WTC11 (cell line): ENCODE measurements at regions not wholly inside any gene's neighbourhood (a gene's known extent, or its start where the extent isn't known, plus 50 kb on each side); places are given as distances from the start of the nearest gene placed in this dataset.

Experiments
- ATAC-seq: fragments of 200-7000 bp; cut with Tn5 transposase; 2 replicates; pipeline ENCODE4 v1.10.0; 2021; ENCODE audit warnings: mild to moderate bottlenecking, moderate library complexity
- CTCF ChIA-PET: fragments of 300-600 bp; sonication (Branson Sonifier 250); formaldehyde crosslinking; loops from one replicate; lab custom pipeline; 2021; ENCODE audit warnings: antibody characterized with exemption; lab: Charles Lee
- POLR2A ChIA-PET: fragments of 350-600 bp; sonication (Branson Sonifier 250); formaldehyde crosslinking; loops from one replicate; lab custom pipeline; 2021; ENCODE audit warnings: antibody characterized with exemption; lab: Charles Lee
- DNase-seq: peaks from one replicate; pipeline ENCODE4 v3.0.0; 2021; ENCODE audit warnings: low spot score
- H3K27ac Mint-ChIP-seq: 2 replicates; pipeline ENCODE4 v1.8.0; 2021; ENCODE audit warnings: mixed read lengths
- H3K27me3 Mint-ChIP-seq: 2 replicates; pipeline ENCODE4 v1.8.0; 2021; ENCODE audit warnings: low read depth, mild to moderate bottlenecking, moderate library complexity, mixed read lengths
- H3K36me3 Mint-ChIP-seq: 2 replicates; pipeline ENCODE4 v1.8.0; 2021; ENCODE audit warnings: mixed read lengths
- H3K4me1 Mint-ChIP-seq: 2 replicates; pipeline ENCODE4 v1.8.0; 2022; ENCODE audit warnings: mixed read lengths
- H3K4me3 Mint-ChIP-seq: 2 replicates; pipeline ENCODE4 v1.8.0; 2021; ENCODE audit warnings: mild to moderate bottlenecking, moderate library complexity, mixed read lengths
- H3K9me3 Mint-ChIP-seq: 2 replicates; pipeline ENCODE4 v1.8.0; 2021; ENCODE audit warnings: mixed read lengths
- CREM ChIP-seq: sonication (generic); formaldehyde crosslinking; IDR thresholded peaks from 2 replicates; pipeline ENCODE4 v1.8.1; 2022; ENCODE audit warnings: mild to moderate bottlenecking, missing genetic modification reagents, moderate library complexity
- EMX1 ChIP-seq: fragments of 250-450 bp; sonication (Bioruptor Pico); IDR thresholded peaks from 2 replicates; pipeline ENCODE4 v1.8.0; 2021; ENCODE audit warnings: mild to moderate bottlenecking
- FOXJ3 ChIP-seq: sonication (generic); formaldehyde crosslinking; IDR thresholded peaks from 2 replicates; pipeline ENCODE4 v1.9.0; 2021; ENCODE audit warnings: missing genetic modification reagents, mild to moderate bottlenecking, borderline replicate concordance
- HMGA2 ChIP-seq: fragments of 250-450 bp; sonication (Bioruptor Pico); IDR thresholded peaks from 2 replicates; pipeline ENCODE4 v1.4.0; 2021; ENCODE audit warnings: mild to moderate bottlenecking, moderate library complexity
- IRF2 ChIP-seq: sonication (generic); formaldehyde crosslinking; IDR thresholded peaks from 2 replicates; pipeline ENCODE4 v1.8.0; 2022; ENCODE audit warnings: low read depth, missing genetic modification reagents, borderline replicate concordance
- JAZF1 ChIP-seq: fragments of 250-450 bp; sonication (Bioruptor Pico); IDR thresholded peaks from 2 replicates; pipeline ENCODE4 v1.9.0; 2021; ENCODE audit warnings: moderate library complexity, mild to moderate bottlenecking, inconsistent platforms
- MLX ChIP-seq: sonication (generic); formaldehyde crosslinking; IDR thresholded peaks from 2 replicates; pipeline ENCODE4 v1.8.1; 2023; ENCODE audit warnings: mild to moderate bottlenecking, missing genetic modification reagents, moderate library complexity
- NR1H2 ChIP-seq: sonication (generic); formaldehyde crosslinking; IDR thresholded peaks from 2 replicates; pipeline ENCODE4 v1.9.0; 2021; ENCODE audit warnings: mild to moderate bottlenecking, moderate library complexity, missing genetic modification reagents
- PRRX2 ChIP-seq: fragments of 250-450 bp; sonication (Bioruptor Pico); IDR thresholded peaks from 2 replicates; pipeline ENCODE4 v1.8.0; 2021; ENCODE audit warnings: mild to moderate bottlenecking
- RELA ChIP-seq: sonication (generic); formaldehyde crosslinking; IDR thresholded peaks from 2 replicates; pipeline ENCODE4 v1.8.1; 2022; ENCODE audit warnings: missing genetic modification reagents, mild to moderate bottlenecking, borderline replicate concordance
- SMAD3 ChIP-seq: sonication (generic); formaldehyde crosslinking; IDR thresholded peaks from 2 replicates; pipeline ENCODE4 v1.8.0; 2022; ENCODE audit warnings: missing genetic modification reagents, mild to moderate bottlenecking, borderline replicate concordance
- SOX15 ChIP-seq: fragments of 250-450 bp; sonication (Bioruptor Pico); IDR thresholded peaks from 2 replicates; pipeline ENCODE4 v1.9.0; 2021; ENCODE audit warnings: mild to moderate bottlenecking
- STAT6 ChIP-seq: sonication (generic); formaldehyde crosslinking; conservative IDR thresholded peaks from 2 replicates; pipeline ENCODE4 v1.8.1; 2023; ENCODE audit warnings: mild to moderate bottlenecking, low read depth, missing genetic modification reagents, moderate library complexity
- ZMAT4 ChIP-seq: fragments of 250-450 bp; sonication (Bioruptor Pico); IDR thresholded peaks from 2 replicates; pipeline ENCODE4 v1.9.0; 2021; ENCODE audit warnings: mild to moderate bottlenecking
- ZNF219 ChIP-seq: sonication (generic); formaldehyde crosslinking; IDR thresholded peaks from 2 replicates; pipeline ENCODE4 v1.8.0; 2023; ENCODE audit warnings: missing genetic modification reagents, mild to moderate bottlenecking, borderline replicate concordance
- ZNF263 ChIP-seq: sonication (generic); formaldehyde crosslinking; IDR thresholded peaks from 2 replicates; pipeline ENCODE4 v1.8.1; 2022; ENCODE audit warnings: low read depth, mild to moderate bottlenecking, moderate library complexity, missing genetic modification reagents
- ZNF281 ChIP-seq: sonication (generic); formaldehyde crosslinking; IDR thresholded peaks from 2 replicates; pipeline ENCODE4 v1.8.0; 2023; ENCODE audit warnings: mild to moderate bottlenecking, missing genetic modification reagents
- ZNF416 ChIP-seq: fragments of 250-450 bp; sonication (Bioruptor Pico); IDR thresholded peaks from 2 replicates; pipeline ENCODE4 v1.9.0; 2021; ENCODE audit warnings: mild to moderate bottlenecking, inconsistent platforms
- ZNF671 ChIP-seq: fragments of 250-450 bp; sonication (Bioruptor Pico); IDR thresholded peaks from 2 replicates; pipeline ENCODE4 v1.8.0; 2021; ENCODE audit warnings: mild to moderate bottlenecking

GRCh38 chr5:102014371-102014770 is 281.7 kb downstream of the SLCO4C1 start (continued):
- no peak for TF ChIP-seq STAT6 (CRISPR knock-in tag)

- Mint-ChIP-seq H3K36me3 (no peaks in the 10 kb centered on the region), H3K4me3 (no peak overlapping the region), H3K27ac (no peak overlapping the region), H3K27me3 (no peaks in the 10 kb centered on the region), H3K4me1 (no peaks in the 10 kb centered on the region), H3K9me3 (no peaks in the 10 kb centered on the region)
- TF ChIP-seq HMGA2 = no peak
- no peak for TF ChIP-seq FOXJ3 (CRISPR knock-in tag)
- TF ChIP-seq ZNF219 (CRISPR knock-in tag) = no peak
- DNase-seq = no peak
- ChIA-PET CTCF (no interaction called here), POLR2A (no interaction called here)
- ATAC-seq = no peak
These were observed 285.4 kb downstream of the SLCO4C1 start for GRCh38 chr5:102010644-102011043.

GRCh38 chr5:101997235-101997634 is 298.8 kb downstream of the SLCO4C1 start:
- H3K9me3 Mint-ChIP-seq = peaks cover 3% of the 10 kb centered on the region; the same call in 1 of the 2 replicates
- TF ChIP-seq RELA (CRISPR knock-in tag) (no peak), CREM (CRISPR knock-in tag) (no peak), EMX1 (CRISPR knock-in tag) (no peak), MLX (CRISPR knock-in tag) (no peak), ZMAT4 (CRISPR knock-in tag) (no peak), ZNF263 (CRISPR knock-in tag) (no peak), SMAD3 (CRISPR knock-in tag) (no peak), ZNF416 (CRISPR knock-in tag) (no peak), ZNF281 (CRISPR knock-in tag) (no peak), SOX15 (CRISPR knock-in tag) (no peak), IRF2 (CRISPR knock-in tag) (no peak), JAZF1 (CRISPR knock-in tag) (no peak), ZNF671 (CRISPR knock-in tag) (no peak), PRRX2 (no peak), ZNF219 (CRISPR knock-in tag) (no peak), NR1H2 (CRISPR knock-in tag) (no peak)
- no peaks in the 10 kb centered on the region for H3K36me3 Mint-ChIP-seq
- no peak for ATAC-seq
- DNase-seq = no peak
- ChIA-PET CTCF (no interaction called here), POLR2A (no interaction called here)
- H3K4me3 Mint-ChIP-seq = no peak overlapping the region
- H3K27ac Mint-ChIP-seq = no peak overlapping the region
- H3K4me1 Mint-ChIP-seq = peaks cover 24% of the 10 kb centered on the region
- no peaks in the 10 kb centered on the region; the same call in 1 of the 2 replicates for H3K27me3 Mint-ChIP-seq
